ENCODE measurements at regions not wholly inside any gene's neighbourhood (a gene's known extent, or its start where the extent isn't known, plus 50 kb on each side); places are given as distances from the start of the nearest gene placed in this dataset.
A peak's percentile ranks its signal among the peaks of the same experiment; 100 is the strongest.
"Not testable (repeated sequence)": the region's sequence is repeated elsewhere in the genome, so short reads cannot be mapped to it uniquely, and the experiment has no call there.

- H3K4me3 ChIP-seq, result no peak overlapping the region
- H3K36me3 ChIP-seq (replicated peaks), result no peaks in the 10 kb centered on the region
- in situ Hi-C loops (cut with MboI; ENCODE audit: low sequenced_read_pairs), result no loop called here
- peaks cover 2% of the 10 kb centered on the region; the same call in 1 of the 2 replicates for H3K27me3 ChIP-seq (ENCODE audit: low read depth)
- DNase-seq (ENCODE audit: low spot score in 2 of 2), result no peak
- no peaks in the 10 kb centered on the region for H3K4me1 ChIP-seq
- no peaks in the 10 kb centered on the region for H3K9me3 ChIP-seq
These were observed 53.5 kb downstream of the XCL2 start for GRCh38 chr1:168490306-168490705.

- in situ Hi-C loops (cut with MboI; ENCODE audit: low sequenced_read_pairs), result no loop called here
- DNase-seq (ENCODE audit: low spot score in 2 of 2), result no peak
These were observed 55.7 kb downstream of the XCL2 start for GRCh38 chr1:168488138-168488537.

GRCh38 chr1:168486820-168487219, 57.0 kb downstream of the XCL2 start:
- in situ Hi-C loops (cut with MboI; ENCODE audit: low sequenced_read_pairs), result not testable (repeated sequence)

More at GRCh38 chr1:168488138-168488537, 55.7 kb downstream of the XCL2 start:
- Histone ChIP-seq H3K4me3 (no peak overlapping the region), H3K36me3 (replicated peaks) (no peaks in the 10 kb centered on the region), H3K9me3 (no peaks in the 10 kb centered on the region), H3K4me1 (no peaks in the 10 kb centered on the region), H3K27me3 (ENCODE audit: low read depth) (peaks cover 2% of the 10 kb centered on the region; the same call in 1 of the 2 replicates)

GRCh38 chr1:168485048-168485447, 58.7 kb downstream of the XCL2 start:
- Histone ChIP-seq H3K4me1 (no peaks in the 10 kb centered on the region), H3K9me3 (no peaks in the 10 kb centered on the region), H3K27me3 (ENCODE audit: low read depth) (peaks cover 2% of the 10 kb centered on the region; the same call in 1 of the 2 replicates), H3K4me3 (no peak overlapping the region), H3K36me3 (replicated peaks) (no peaks in the 10 kb centered on the region)
- in situ Hi-C loops (cut with MboI; ENCODE audit: low sequenced_read_pairs), result no loop called here
- no peak for DNase-seq (ENCODE audit: low spot score in 2 of 2)

More at GRCh38 chr1:168486820-168487219, 57.0 kb downstream of the XCL2 start:
- not testable (repeated sequence) for H3K9me3 ChIP-seq; H3K4me1 ChIP-seq; H3K27me3 ChIP-seq (ENCODE audit: low read depth); DNase-seq (ENCODE audit: low spot score in 2 of 2); H3K36me3 ChIP-seq (replicated peaks); H3K4me3 ChIP-seq

GRCh38 chr1:168484083-168484482, 59.7 kb downstream of the XCL2 start:
- in situ Hi-C loops (cut with MboI; ENCODE audit: low sequenced_read_pairs), result no loop called here
- no peak overlapping the region for H3K4me3 ChIP-seq
- no peak for DNase-seq (ENCODE audit: low spot score in 2 of 2)
- H3K27me3 ChIP-seq (ENCODE audit: low read depth), result no peaks in the 10 kb centered on the region; the same call in 1 of the 2 replicates
- H3K4me1 ChIP-seq, result no peaks in the 10 kb centered on the region
- no peaks in the 10 kb centered on the region for H3K9me3 ChIP-seq
- no peaks in the 10 kb centered on the region for H3K36me3 ChIP-seq (replicated peaks)

- in situ Hi-C loops (cut with MboI; ENCODE audit: low sequenced_read_pairs), result no loop called here
- Histone ChIP-seq H3K4me3 (no peak overlapping the region), H3K4me1 (no peaks in the 10 kb centered on the region), H3K36me3 (replicated peaks) (no peaks in the 10 kb centered on the region), H3K27me3 (ENCODE audit: low read depth) (no peaks in the 10 kb centered on the region; the same call in 1 of the 2 replicates), H3K9me3 (no peaks in the 10 kb centered on the region)
- DNase-seq (ENCODE audit: low spot score in 2 of 2), result no peak
These were observed 60.3 kb downstream of the XCL2 start for GRCh38 chr1:168483539-168483938.

- peak in 1 of 2 experiments; percentile 18 for DNase-seq (ENCODE audit: low spot score in 2 of 2)
These were observed 61.7 kb downstream of the XCL2 start for GRCh38 chr1:168482106-168482505.

GRCh38 chr1:168481586-168481985, 62.2 kb downstream of the XCL2 start:
- no peak for DNase-seq (ENCODE audit: low spot score in 2 of 2)
- H3K36me3 ChIP-seq (replicated peaks), result no peaks in the 10 kb centered on the region
- H3K4me1 ChIP-seq, result no peaks in the 10 kb centered on the region
- no peak overlapping the region for H3K4me3 ChIP-seq
- in situ Hi-C loops (cut with MboI; ENCODE audit: low sequenced_read_pairs), result no loop called here
- no peaks in the 10 kb centered on the region for H3K9me3 ChIP-seq
- no peaks in the 10 kb centered on the region for H3K27me3 ChIP-seq (ENCODE audit: low read depth)

More at GRCh38 chr1:168482106-168482505, 61.7 kb downstream of the XCL2 start:
- H3K27me3 ChIP-seq (ENCODE audit: low read depth), result no peaks in the 10 kb centered on the region
- no peaks in the 10 kb centered on the region for H3K4me1 ChIP-seq
- no peaks in the 10 kb centered on the region for H3K9me3 ChIP-seq
- no peak overlapping the region for H3K4me3 ChIP-seq
- in situ Hi-C loops (cut with MboI; ENCODE audit: low sequenced_read_pairs), result no loop called here
- no peaks in the 10 kb centered on the region for H3K36me3 ChIP-seq (replicated peaks)

GRCh38 chr1:168480997-168481396, 62.8 kb downstream of the XCL2 start:
- H3K27me3 ChIP-seq (ENCODE audit: low read depth), result no peaks in the 10 kb centered on the region
- DNase-seq (ENCODE audit: low spot score in 2 of 2), result no peak
- no peaks in the 10 kb centered on the region for H3K4me1 ChIP-seq
- no peaks in the 10 kb centered on the region for H3K36me3 ChIP-seq (replicated peaks)
- H3K9me3 ChIP-seq, result no peaks in the 10 kb centered on the region
- H3K4me3 ChIP-seq, result no peak overlapping the region
- in situ Hi-C loops (cut with MboI; ENCODE audit: low sequenced_read_pairs), result no loop called here

GRCh38 chr1:168477792-168478191, 66.0 kb downstream of the XCL2 start:
- H3K4me3 ChIP-seq, result no peak overlapping the region
- no peaks in the 10 kb centered on the region for H3K4me1 ChIP-seq
- H3K36me3 ChIP-seq (replicated peaks), result no peaks in the 10 kb centered on the region
- DNase-seq (ENCODE audit: low spot score in 2 of 2), result no peak
- no peaks in the 10 kb centered on the region for H3K27me3 ChIP-seq (ENCODE audit: low read depth)
- H3K9me3 ChIP-seq, result no peaks in the 10 kb centered on the region
- in situ Hi-C loops (cut with MboI; ENCODE audit: low sequenced_read_pairs), result no loop called here

GRCh38 chr1:168476588-168477385, 67.0 kb downstream of the XCL2 start:
- Histone ChIP-seq H3K9me3 (no peaks in the 10 kb centered on the region), H3K4me1 (no peaks in the 10 kb centered on the region), H3K4me3 (no peak overlapping the region), H3K36me3 (replicated peaks) (no peaks in the 10 kb centered on the region), H3K27me3 (ENCODE audit: low read depth) (no peaks in the 10 kb centered on the region)
- DNase-seq (ENCODE audit: low spot score in 2 of 2), result no peak
- in situ Hi-C loops (cut with MboI; ENCODE audit: low sequenced_read_pairs), result no loop called here

GRCh38 chr1:168474322-168474721, 69.5 kb downstream of the XCL2 start:
- Histone ChIP-seq H3K4me1 (peaks cover 9% of the 10 kb centered on the region), H3K36me3 (replicated peaks) (no peaks in the 10 kb centered on the region)

GRCh38 chr1:168473126-168473525, 70.7 kb downstream of the XCL2 start:
- H3K27me3 ChIP-seq (ENCODE audit: low read depth), result no peaks in the 10 kb centered on the region
- no peak overlapping the region for H3K4me3 ChIP-seq
- in situ Hi-C loops (cut with MboI; ENCODE audit: low sequenced_read_pairs), result no loop called here
- H3K36me3 ChIP-seq (replicated peaks), result no peaks in the 10 kb centered on the region
- H3K9me3 ChIP-seq, result no peaks in the 10 kb centered on the region
- DNase-seq (ENCODE audit: low spot score in 2 of 2), result no peak
- H3K4me1 ChIP-seq, result peaks cover 20% of the 10 kb centered on the region

More at GRCh38 chr1:168474322-168474721, 69.5 kb downstream of the XCL2 start:
- H3K4me3 ChIP-seq, result no peak overlapping the region
- no peaks in the 10 kb centered on the region for H3K9me3 ChIP-seq
- in situ Hi-C loops (cut with MboI; ENCODE audit: low sequenced_read_pairs), result no loop called here
- no peak for DNase-seq (ENCODE audit: low spot score in 2 of 2)
- H3K27me3 ChIP-seq (ENCODE audit: low read depth), result no peaks in the 10 kb centered on the region

GRCh38 chr1:168472223-168472622, 71.6 kb downstream of the XCL2 start:
- H3K36me3 ChIP-seq (replicated peaks), result no peaks in the 10 kb centered on the region
- no peaks in the 10 kb centered on the region for H3K27me3 ChIP-seq (ENCODE audit: low read depth)
- H3K9me3 ChIP-seq, result no peaks in the 10 kb centered on the region
- H3K4me3 ChIP-seq, result no peak overlapping the region
- in situ Hi-C loops (cut with MboI; ENCODE audit: low sequenced_read_pairs), result no loop called here
- H3K4me1 ChIP-seq, result peaks cover 28% of the 10 kb centered on the region
- DNase-seq (ENCODE audit: low spot score in 2 of 2), result no peak
